GM19238 (cell line): ENCODE measurements at regions not wholly inside any gene's neighbourhood (a gene's known extent, or its start where the extent isn't known, plus 50 kb on each side); places are given as distances from the start of the nearest gene placed in this dataset.
"Not testable (repeated sequence)": the region's sequence is repeated elsewhere in the genome, so short reads cannot be mapped to it uniquely, and the experiment has no call there.

Source experiments
- DNase-seq: peaks from one replicate; pipeline ENCODE4 v3.0.0; 2011; ENCODE audit warnings: low spot score; ENCODE audit not compliant: insufficient read length

DNA sequence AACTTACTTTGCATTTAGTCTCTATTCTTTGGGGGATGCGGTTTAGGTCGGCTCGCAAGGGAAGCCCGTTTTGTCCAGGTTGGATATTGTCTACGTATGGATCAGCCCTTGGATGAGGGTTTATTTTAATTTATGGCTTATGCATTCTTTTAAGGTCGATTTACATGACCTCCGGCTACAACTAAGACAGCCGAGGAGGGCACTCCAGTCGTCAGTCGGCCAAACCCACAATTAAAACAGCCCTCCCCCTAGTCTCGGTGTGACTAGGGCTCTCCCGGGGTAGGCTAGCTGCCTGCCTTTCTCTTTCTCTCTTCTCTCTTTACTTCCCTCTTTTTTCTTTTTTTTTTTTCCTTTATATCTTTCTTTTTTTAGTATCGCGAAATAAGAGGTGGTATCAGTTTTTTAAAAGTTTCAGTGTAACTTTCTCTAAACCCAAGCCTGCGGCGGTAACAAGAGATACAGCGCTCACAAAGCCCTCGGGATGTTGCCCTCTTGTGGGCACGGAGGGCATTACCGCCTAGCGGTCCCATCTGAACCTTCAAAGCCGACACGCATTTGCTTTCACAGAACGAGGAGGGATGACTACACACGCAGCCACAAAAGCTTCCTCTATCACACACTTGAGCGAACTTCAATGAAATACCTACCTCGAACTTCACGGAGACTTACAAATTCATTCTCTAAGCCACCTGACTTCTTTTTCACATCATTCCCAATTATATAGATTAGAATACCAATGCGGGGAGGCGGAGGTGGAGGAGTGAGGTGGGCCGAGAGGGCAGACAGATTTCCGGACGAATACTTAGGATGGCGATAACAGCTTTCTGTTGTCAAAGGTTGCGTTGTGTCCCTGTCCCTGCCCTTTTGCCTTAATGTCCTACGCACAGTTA, 132.3 kb upstream of the C11orf58 start:
- peak; percentile 78 for DNase-seq

GRCh38 chr11:16605389-16605893, 133.0 kb upstream of the C11orf58 start:
- DNase-seq: no peak

- DNase-seq: no peak
Measured at GRCh38 chr11:16604794-16605388, 133.6 kb upstream of the C11orf58 start.

- DNase-seq: no peak
Measured at GRCh38 chr11:16603890-16604793, 134.3 kb upstream of the C11orf58 start.

DNA sequence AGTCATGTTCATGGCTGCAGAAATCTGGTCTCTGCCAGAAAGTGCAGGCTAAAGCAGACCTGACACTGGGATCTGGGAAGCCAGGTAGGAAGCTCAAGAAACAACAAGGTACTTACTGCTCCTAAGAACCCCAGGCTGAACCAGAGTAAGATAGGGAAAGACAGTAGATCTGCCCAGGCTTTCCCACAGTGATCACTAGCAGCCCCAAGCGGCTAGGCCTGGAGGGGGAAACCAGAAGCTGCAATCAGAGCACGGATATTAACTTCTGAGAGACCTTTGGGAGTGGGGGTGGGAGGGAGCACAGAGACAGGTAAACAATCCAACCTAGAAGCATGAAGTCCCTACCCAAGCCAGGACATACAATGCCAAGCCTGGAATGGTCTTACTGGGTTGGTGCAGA, 135.2 kb upstream of the C11orf58 start:
- DNase-seq: no peak

DNA sequence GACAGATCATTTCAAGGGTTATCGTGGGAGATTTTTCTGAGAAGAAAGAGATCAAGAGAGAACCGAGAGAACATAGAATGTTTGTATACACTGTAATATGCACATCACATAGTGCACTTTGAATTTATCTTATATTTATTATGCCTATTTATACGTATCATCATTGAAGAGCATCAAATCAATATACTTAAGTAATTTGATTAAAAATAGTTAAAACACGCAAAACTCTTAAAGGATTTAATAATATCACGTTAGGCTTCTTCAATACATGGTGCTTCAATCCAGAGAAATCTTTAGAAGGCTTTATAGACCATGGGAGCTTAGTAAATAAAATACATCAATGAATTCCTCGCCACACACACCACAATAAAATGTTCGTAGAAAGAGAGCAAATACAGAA, 139.5 kb upstream of the C11orf58 start:
- no peak for DNase-seq

DNA sequence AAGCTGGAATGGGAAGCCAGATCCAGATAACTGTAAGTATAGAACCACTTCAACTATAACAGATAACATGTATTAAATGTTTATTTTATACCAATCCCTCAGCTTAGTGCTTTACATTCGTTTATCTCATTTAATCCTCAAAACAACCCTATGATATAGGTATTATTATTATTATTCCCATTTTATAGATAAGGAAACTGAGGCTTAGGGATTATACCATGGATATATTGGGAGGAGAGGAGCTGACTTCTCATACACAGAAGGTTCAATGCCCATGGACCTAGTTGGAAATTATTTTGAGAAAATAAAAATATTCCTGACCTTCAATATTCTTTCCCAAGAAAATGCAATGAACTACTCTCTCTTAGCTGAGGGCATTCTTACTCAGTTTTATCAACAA, 140.4 kb upstream of the C11orf58 start:
- DNase-seq: no peak

- DNase-seq: no peak
Measured at GRCh38 chr11:16596231-16596630, 142.2 kb upstream of the C11orf58 start.

DNA sequence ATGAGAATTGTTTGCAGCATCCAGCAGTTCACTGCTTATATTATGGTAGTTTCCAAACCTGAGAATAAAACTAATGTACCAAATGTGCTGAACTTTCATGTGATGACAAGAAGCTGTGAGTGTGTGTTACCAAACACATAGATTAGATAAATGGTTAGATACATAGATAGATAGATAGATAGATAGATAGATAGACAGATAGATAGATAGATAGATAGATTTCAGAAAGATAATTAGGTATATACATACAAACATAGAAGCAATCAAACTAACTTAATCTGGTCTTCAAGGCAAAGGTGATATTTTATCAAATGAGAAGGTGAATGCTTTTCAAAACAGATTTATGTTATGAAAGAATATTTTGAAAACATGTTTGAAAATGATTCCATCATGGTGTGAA, 147.3 kb upstream of the C11orf58 start:
- DNase-seq: no peak

DNA sequence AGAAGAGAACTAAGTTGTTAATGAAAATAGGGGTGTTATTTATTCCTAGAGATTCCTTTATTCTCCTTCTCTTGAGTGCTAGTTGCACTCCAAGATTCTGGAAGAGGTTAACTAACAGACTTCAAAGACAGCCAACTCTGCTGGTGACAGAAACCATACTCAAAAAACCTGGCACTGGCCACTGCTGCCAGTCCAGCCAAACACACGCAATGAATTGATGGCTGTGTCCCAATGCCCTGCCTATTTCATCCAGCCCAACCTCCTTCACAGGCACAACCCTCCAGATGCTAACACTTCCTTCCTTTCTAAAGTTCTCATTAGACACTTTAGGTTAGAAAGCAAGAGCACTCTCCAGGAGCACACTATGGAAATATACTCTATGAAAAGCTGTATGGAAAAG, 150.8 kb upstream of the C11orf58 start:
- DNase-seq: no peak

GRCh38 chr11:16584569-16584968, 153.9 kb upstream of the C11orf58 start:
- no peak for DNase-seq

DNA sequence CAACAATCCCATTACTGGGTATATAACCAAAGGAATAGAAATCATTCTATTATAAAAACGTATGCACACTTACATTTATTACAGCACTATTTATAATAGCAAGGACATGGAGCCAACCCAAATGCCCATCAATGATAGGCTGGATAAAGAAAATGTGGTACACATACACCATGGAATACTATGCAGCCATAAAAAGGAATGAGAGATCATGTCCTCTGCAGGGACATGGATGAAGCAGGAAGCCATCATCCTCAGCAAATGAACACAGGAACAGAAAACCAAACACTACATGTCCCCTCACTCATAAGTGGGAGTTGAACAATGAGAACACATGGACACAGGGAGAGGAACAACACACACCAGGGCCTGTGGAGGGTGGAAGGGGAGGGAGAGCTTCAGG, 157.4 kb upstream of the C11orf58 start:
- not testable (repeated sequence) for DNase-seq

DNA sequence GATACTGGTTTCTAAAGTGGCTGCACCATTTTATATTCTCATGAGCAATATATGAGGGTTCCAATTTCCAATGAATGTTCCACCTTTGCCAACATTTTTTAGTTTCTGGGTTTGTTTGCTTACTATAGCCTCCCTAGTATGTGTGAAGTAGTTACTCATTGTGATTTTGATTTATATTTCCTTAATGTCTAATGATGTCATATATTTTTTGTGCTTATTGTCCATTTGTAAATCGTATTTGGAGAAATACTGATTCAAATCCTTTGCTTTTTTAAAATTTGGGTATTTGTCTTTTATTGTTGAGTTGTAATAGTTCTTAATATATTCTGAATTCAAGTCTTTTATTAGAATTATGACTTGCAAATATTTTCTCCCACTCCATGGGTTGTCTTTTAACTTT, 161.0 kb upstream of the C11orf58 start:
- no peak for DNase-seq

DNA sequence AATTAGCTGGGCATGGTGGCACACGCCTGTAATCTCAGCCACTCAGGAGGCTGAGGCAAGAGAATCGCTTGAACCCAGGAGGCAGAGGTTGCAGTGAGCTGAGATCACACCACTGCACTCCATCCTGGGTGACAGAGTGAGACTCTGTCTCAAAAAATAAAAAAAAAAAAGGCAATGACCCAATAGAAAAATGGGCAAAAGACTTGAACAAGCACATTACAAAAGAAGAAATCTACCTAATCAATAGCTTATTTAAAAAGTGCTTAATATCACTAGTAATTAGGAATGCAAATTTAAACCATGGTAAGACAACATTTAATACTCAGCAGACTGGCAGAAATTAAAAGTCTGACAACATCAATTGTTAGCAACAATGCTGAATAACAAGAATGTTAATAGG, 163.6 kb upstream of the C11orf58 start:
- not testable (repeated sequence) for DNase-seq

GRCh38 chr11:16572945-16573344, 165.5 kb upstream of the C11orf58 start:
- DNase-seq: no peak

DNA sequence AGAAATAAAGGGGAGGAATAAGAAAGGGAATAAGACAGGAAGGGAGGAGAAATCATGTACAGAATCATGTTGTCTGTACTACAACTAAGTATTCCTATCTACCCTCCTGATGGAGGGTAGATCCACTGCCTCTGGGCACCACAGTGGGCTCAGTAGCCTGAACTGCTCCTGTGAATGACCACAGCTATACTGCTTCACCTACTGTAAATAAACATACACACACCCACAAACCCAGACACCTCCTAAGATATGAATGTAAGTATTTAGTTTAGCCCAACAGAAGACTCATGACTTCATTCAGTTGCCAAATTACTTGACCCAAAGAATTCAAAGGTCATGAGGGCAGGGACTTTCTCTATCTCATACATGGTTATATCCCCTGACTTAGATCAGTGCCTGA, 177.3 kb upstream of the C11orf58 start:
- DNase-seq: no peak

GRCh38 chr11:16558494-16558893, 180.0 kb upstream of the C11orf58 start:
- DNase-seq: no peak

- no peak for DNase-seq
Measured at GRCh38 chr11:16555956-16556355, 182.5 kb upstream of the C11orf58 start.

DNA sequence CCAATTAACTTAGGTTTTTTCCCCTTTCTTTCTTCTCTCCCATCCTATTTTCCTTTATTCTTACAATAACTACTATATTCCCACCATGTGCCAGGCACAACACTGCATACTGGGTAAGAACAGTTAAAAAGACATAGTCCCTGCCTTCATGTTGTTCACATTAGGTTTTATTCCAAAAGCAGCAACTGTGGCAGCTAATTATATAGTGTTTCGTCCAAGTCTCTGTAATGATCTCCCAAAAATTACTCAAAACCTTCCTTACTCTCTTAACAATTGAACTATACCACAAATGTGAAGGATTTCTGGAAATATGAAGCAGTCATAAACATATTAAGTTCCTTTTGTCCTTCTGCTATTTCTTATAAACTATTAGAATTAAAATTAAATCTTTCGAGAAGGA, 184.1 kb upstream of the C11orf58 start:
- DNase-seq: no peak

- no peak for DNase-seq
Measured at GRCh38 chr11:16547879-16548278, 190.6 kb upstream of the C11orf58 start.

GRCh38 chr11:16543642-16544041, 187.3 kb upstream of the SOX6 start:
- no peak for DNase-seq

DNA sequence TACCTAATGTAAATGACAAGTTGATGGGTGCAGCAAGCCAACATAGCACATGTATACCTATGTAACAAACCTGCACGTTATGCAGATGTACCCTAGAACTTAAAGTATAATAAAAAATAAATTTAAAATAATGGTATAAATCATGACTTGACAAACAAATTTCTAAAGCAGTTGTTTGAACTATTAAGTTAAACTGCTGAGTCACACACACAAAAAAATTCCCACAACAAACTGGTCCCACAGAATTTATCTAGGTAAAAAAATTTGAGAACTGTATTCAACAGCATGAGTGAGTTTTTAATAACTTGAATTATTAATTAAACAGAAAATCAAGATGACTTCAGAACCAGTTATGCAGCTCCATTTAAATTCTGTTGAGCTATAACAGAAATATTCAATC, 186.0 kb upstream of the SOX6 start:
- DNase-seq: no peak
